ENCODE measurements at regions not wholly inside any gene's neighbourhood (a gene's known extent, or its start where the extent isn't known, plus 50 kb on each side); places are given as distances from the start of the nearest gene placed in this dataset.

DNA sequence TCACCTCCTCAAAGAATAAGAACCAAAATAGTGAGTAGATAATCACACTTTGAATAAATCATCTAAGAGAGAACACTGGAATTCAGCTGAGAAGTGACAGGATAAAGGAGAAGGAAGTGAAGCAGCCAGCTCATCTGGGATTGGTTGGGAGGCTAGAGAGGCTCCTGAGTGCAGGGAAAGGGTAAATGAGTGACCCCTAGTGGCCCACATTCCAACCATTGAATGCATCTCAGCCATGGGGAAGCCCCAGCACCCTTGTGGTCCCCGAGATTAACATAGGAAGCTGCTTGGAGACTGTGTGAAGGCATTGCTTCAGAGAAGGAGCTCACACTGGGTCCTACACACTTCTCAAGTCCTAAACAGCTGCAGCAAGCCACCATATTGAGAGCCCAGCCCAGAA lies 82.3 kb downstream of the JRKL start:
- Histone ChIP-seq H3K27ac (no peak overlapping the region), H3K27me3 (no peaks in the 10 kb centered on the region), H3K4me1 (no peaks in the 10 kb centered on the region), H3K4me3 (no peak overlapping the region), H3K36me3 (no peaks in the 10 kb centered on the region), H3K9me3 (peaks cover 0 to 5% (median 0%) of the 10 kb centered on the region in 4 donors)
- no peak for TF ChIP-seq POLR2A (IDR thresholded peaks at IDR 0.05)
- TF ChIP-seq CTCF (IDR thresholded peaks at IDR 0.05): no peak
- DNase-seq: no peak

- no peaks in the 10 kb centered on the region for H3K4me1 ChIP-seq
- H3K36me3 ChIP-seq: no peaks in the 10 kb centered on the region
- DNase-seq: no peak
- no peak for TF ChIP-seq CTCF (IDR thresholded peaks at IDR 0.05)
- TF ChIP-seq POLR2A (IDR thresholded peaks at IDR 0.05): no peak
- no peaks in the 10 kb centered on the region for H3K27me3 ChIP-seq
- peaks cover 0 to 5% (median 0%) of the 10 kb centered on the region in 4 donors for H3K9me3 ChIP-seq
- no peak overlapping the region for H3K4me3 ChIP-seq
- H3K27ac ChIP-seq: no peak overlapping the region
These were observed 84.5 kb downstream of the JRKL start for GRCh38 chr11:96474263-96474662.

DNA sequence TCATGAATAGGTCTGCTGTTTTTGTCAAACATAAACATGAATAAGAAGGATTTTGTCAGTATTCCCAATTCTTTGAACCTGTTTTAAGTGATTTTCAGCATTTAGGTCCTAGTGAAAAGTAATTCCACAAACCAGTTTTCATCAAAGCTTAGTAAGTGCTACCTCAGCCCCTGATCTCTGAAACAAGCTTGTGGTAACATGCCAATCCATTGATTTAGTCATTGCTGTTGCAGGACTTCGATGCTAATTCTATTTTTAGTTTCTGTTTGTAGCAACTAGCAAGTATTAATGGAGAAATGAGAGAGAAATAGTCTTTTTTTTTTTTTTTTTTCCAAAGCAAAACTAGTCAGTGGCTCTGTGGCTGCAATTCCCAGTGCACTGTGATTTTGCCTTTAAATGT lies 91.4 kb downstream of the JRKL start:
- H3K36me3 ChIP-seq: no peaks in the 10 kb centered on the region
- no peak overlapping the region for H3K4me3 ChIP-seq
- H3K27me3 ChIP-seq: no peaks in the 10 kb centered on the region
- no peak overlapping the region for H3K27ac ChIP-seq
- no peak for DNase-seq
- no peaks in the 10 kb centered on the region for H3K9me3 ChIP-seq
- H3K4me1 ChIP-seq: no peaks in the 10 kb centered on the region
- TF ChIP-seq CTCF (IDR thresholded peaks at IDR 0.05) (no peak), POLR2A (IDR thresholded peaks at IDR 0.05) (no peak)

- no peak overlapping the region for H3K4me3 ChIP-seq
- no peak overlapping the region for H3K27ac ChIP-seq
- DNase-seq: no peak
- H3K9me3 ChIP-seq: no peaks in the 10 kb centered on the region
- H3K36me3 ChIP-seq: no peaks in the 10 kb centered on the region
- no peaks in the 10 kb centered on the region for H3K27me3 ChIP-seq
- TF ChIP-seq POLR2A (IDR thresholded peaks at IDR 0.05): no peak
- no peak for TF ChIP-seq CTCF (IDR thresholded peaks at IDR 0.05)
- H3K4me1 ChIP-seq: no peaks in the 10 kb centered on the region
These were observed 92.0 kb downstream of the JRKL start for GRCh38 chr11:96481771-96482170.

DNA sequence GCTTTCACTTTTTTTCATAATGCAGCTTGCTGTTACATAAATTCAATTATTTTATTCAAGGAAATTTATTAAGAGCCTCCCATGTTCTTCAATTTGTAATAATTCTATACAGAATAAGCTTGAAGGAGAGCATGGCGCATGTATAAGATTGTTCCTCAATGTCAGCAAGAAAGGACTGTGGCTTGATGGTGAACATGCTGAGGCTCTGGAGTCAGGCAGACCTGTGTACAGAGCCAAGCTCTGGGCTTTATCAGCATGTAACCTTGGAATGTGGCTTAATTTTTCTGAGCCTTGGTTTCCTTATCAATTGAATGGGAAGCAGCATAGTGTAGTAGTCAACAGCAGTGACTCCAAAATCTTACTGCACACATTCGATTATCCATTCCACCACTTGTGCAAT lies 92.4 kb downstream of the JRKL start:
- Histone ChIP-seq H3K4me3 (no peak overlapping the region), H3K4me1 (no peaks in the 10 kb centered on the region), H3K36me3 (no peaks in the 10 kb centered on the region), H3K27me3 (no peaks in the 10 kb centered on the region), H3K9me3 (no peaks in the 10 kb centered on the region), H3K27ac (no peak overlapping the region)
- DNase-seq: no peak
- TF ChIP-seq POLR2A (IDR thresholded peaks at IDR 0.05) (no peak), CTCF (IDR thresholded peaks at IDR 0.05) (no peak)

DNA sequence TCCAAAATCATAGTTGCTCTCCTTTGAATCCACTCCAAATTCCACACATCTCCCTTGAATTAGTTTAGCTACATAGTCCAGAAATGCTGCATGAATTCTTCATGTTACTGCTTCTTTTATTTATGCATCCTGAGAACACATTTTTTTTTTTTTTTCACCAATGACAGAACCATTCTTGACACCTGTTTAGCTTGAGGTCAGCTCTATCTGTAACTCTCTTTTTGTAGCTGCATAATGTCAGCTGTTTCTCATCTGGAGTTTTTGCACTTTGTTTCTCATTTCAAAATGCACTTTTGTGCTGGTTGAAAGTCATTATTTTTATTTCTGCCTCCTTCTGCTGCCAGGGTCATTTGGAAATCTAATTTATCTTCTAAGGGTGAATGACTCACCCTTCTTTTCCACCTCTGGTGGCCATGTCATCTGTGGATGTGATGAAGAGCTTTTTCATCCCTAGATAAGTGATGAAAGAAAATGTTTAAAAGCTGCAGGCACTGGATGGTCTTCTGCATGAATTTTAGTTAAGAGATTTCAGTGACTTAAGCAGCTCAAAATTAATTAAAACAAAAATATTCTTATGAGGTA lies 93.7 kb downstream of the JRKL start:
- Histone ChIP-seq H3K4me1 (no peaks in the 10 kb centered on the region), H3K36me3 (no peaks in the 10 kb centered on the region), H3K27ac (no peak overlapping the region), H3K9me3 (no peaks in the 10 kb centered on the region), H3K4me3 (no peak overlapping the region), H3K27me3 (no peaks in the 10 kb centered on the region)
- TF ChIP-seq CTCF (IDR thresholded peaks at IDR 0.05) (no peak), POLR2A (IDR thresholded peaks at IDR 0.05) (no peak)
- no peak for DNase-seq

Data from Peyer's patch (tissue), 4 donors.